ENCODE measurements at regions not wholly inside any gene's neighbourhood (a gene's known extent, or its start where the extent isn't known, plus 50 kb on each side); places are given as distances from the start of the nearest gene placed in this dataset.
"Not testable (repeated sequence)": the region's sequence is repeated elsewhere in the genome, so short reads cannot be mapped to it uniquely, and the experiment has no call there.

- not testable (repeated sequence) for TF ChIP-seq CTCF, POLR2A (IDR thresholded peaks at IDR 0.05)
Observed at GRCh38 chr5:138678826-138679225, 74.4 kb upstream of the CTNNA1 start.
